RWPE1 (cell line): ENCODE measurements at regions not wholly inside any gene's neighbourhood (a gene's known extent, or its start where the extent isn't known, plus 50 kb on each side); places are given as distances from the start of the nearest gene placed in this dataset.

ENCODE experiments used
- CTCF ChIA-PET: fragments of 350-600 bp; sonication (Branson Sonifier 250); formaldehyde crosslinking; extraction: SDS; loops from one replicate; lab custom pipeline; 2021; lab: Yijun Ruan, JAX
- POLR2A ChIA-PET: fragments of 400-600 bp; formaldehyde crosslinking; extraction: SDS; loops from one replicate; lab custom pipeline; 2020; ENCODE audit warnings: antibody characterized with exemption; ENCODE audit not compliant: low non-redundant PET; lab: Yijun Ruan, JAX
- DNase-seq: peaks from one replicate; pipeline ENCODE4 v3.0.0; 2012; ENCODE audit warnings: low spot score
- H3K27ac ChIP-seq: fragments of 450-650 bp; 2 replicates; pipeline ENCODE4 v1.5.1; 2017
- CTCF ChIP-seq: fragments of 450-650 bp; conservative IDR thresholded peaks from 2 replicates; pipeline ENCODE4 v1.5.1; 2017; ENCODE audit warnings: low read depth, mild to moderate bottlenecking

DNA sequence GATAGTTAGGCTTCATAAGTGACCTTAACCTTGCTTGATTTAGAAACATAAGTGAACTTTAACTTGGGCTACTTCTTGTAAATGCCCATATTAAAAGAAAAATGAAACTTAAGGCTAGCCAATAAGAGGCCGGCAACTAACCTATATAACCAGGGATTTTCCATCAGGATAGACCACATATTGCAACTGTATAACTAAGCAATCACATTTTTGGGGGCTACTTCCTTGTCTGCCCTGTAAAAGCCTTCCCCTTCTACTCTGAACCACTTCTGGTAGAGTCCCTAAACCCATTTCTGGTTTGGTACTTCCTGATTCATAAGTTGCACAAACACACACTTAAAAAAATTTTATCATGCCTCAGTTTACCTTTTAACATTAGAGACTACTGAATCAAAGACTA, 150.9 kb upstream of the UBE2E2 start:
- no peak for TF ChIP-seq CTCF
- H3K27ac ChIP-seq, result no peak overlapping the region
- CTCF ChIA-PET, result no interaction called here
- POLR2A ChIA-PET, result no interaction called here
- DNase-seq, result no peak

GRCh38 chr3:23052620-23053019, 150.5 kb upstream of the UBE2E2 start:
- POLR2A ChIA-PET, result no interaction called here
- no peak for DNase-seq
- no peak for TF ChIP-seq CTCF
- CTCF ChIA-PET, result no interaction called here
- no peak overlapping the region for H3K27ac ChIP-seq

GRCh38 chr3:23055733-23056376, 147.3 kb upstream of the UBE2E2 start:
- no peak overlapping the region for H3K27ac ChIP-seq
- CTCF ChIA-PET, result no interaction called here
- POLR2A ChIA-PET, result no interaction called here
- DNase-seq, result peak; percentile 57
- no peak for TF ChIP-seq CTCF

DNA sequence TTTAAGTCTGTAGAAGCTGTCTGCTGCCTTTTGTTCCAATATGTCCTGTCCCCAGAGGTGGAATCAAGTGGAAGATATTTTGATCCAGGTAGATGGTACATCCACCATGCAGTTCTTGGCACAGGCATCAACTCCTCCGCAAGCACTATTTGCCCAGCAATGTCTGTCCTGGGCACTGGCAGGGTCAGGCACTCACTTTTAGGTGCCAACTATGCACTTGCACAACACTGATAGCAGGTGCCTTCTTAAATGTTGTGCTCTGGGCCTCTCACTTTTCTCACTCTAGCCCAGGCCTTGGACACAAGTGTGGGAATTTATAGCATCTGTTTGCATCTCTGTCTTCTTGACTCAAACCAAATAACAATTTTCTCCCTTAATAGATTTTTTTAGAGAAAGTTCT, 140.5 kb upstream of the UBE2E2 start:
- no peak for DNase-seq
- no peak overlapping the region for H3K27ac ChIP-seq
- ChIA-PET POLR2A (no interaction called here), CTCF (no interaction called here)
- no peak for TF ChIP-seq CTCF

DNA sequence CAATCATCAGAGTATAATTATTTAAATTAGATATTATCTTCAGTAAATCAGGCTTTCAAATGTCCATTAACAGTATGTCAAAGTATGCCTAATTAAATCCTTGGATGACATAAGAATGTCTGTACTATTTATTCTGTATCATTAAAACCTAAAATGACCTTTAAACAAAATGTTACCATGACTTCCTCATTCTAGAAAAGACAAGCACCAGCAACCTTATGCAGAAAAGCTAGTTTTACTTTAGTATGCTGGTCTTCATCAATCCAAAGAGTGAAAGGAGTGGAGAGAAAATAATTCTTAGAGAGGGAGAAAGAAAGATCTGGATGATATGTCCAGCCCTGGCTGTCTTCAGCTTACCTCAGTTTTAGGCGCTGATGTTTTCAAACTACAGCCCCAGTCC, 140.1 kb upstream of the UBE2E2 start:
- CTCF ChIA-PET, result no interaction called here
- POLR2A ChIA-PET, result no interaction called here
- H3K27ac ChIP-seq, result no peak overlapping the region
- TF ChIP-seq CTCF, result no peak
- no peak for DNase-seq

DNA sequence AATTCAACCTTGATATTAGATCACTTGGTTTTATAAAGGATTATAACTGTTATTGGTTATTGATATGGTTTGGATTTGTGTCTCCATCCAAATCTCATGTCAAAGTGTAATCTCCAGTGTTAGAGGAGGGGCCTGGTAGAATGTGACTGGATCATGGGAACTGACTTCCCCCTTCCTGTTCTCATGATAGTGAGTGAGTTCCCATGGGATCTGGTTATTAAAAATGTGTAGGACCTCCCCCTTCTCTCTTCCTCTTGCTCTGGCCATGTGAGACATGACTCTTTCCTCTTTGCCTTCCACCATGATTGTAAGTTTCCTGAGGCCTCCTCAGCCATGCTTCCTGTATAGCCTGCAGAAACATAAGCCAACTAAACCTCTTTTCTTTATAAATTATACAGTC, 136.0 kb upstream of the UBE2E2 start:
- no peak overlapping the region for H3K27ac ChIP-seq
- POLR2A ChIA-PET, result no interaction called here
- CTCF ChIA-PET, result no interaction called here
- no peak for TF ChIP-seq CTCF
- DNase-seq, result no peak
